ENCODE measurements at regions not wholly inside any gene's neighbourhood (a gene's known extent, or its start where the extent isn't known, plus 50 kb on each side); places are given as distances from the start of the nearest gene placed in this dataset.

DNA sequence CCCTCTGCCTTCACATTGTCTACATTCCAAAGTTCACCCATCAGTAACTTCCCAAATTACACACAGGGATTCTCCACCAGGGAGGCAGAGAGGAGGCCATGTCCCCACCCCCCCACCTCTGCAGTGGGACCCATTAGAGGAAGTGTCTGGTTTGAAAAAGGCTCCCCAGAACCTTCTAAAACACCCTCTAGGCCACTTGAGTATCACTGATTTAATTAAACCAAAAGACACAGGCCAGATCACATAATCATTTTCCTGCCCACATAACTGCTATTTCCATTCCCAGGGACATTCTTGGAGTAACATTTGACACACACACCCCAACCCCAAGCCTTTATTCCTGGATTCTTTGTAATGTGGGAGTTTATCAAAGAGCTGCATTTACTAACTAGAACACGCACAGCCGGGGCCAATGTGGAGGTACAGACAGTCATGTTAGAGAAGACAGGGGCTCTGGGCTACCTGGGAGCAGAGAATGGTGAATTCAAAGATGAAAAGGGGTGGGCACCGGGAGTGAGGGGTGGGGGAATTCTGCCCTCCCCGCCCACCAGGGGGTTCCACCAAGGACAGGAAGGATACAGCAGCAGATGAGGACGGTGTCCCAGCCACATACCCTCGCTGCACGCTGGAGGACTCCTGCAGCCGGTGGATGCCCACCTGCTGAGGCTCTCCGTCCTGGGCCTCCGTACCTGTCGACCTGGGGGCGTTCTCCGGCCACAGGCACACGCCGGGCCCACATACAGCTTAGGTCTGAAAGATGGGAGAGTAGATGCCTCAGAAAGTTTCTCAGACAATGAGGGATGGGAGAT lies 201.4 kb upstream of the CTNNB1 start:
- DNase-seq = no peak

DNA sequence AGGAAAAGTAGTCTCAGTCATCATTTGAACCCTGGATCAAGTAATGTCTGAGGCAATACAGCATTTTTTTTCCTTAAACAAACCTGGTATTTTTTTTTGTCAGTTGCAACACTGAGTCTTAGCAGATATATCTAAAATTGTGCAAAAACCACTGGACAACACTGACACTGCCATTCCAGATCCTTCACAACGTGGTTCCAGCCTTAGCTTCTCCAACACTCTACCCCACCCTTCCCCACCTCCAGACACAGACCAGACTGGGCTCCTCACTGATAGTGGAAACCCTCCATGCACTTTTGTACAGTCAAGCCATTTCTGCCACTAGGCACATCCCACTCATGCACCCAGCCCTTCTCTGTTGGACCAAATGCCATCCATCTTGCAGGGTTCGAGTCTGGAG lies 199.6 kb upstream of the CTNNB1 start:
- no peak for DNase-seq

DNA sequence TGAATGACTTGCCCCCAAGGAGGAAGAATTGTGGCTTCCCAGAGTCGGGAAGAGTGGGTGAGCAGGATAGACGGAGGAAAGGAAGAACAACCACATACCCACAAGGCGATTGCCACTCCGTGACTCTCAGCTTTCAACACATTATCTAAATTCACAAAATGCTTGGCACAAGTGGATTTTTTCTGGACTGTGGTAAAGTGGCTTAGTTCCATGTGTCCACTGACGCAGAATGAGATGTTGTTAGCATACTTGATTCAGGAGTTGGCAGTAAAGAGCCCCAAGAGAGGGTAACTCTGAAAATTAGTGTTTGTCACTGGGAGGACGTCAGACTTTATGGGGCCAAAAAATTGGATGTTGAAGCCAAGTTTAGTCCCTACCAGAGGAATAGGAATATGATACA lies 198.8 kb upstream of the CTNNB1 start:
- no peak for DNase-seq

DNA sequence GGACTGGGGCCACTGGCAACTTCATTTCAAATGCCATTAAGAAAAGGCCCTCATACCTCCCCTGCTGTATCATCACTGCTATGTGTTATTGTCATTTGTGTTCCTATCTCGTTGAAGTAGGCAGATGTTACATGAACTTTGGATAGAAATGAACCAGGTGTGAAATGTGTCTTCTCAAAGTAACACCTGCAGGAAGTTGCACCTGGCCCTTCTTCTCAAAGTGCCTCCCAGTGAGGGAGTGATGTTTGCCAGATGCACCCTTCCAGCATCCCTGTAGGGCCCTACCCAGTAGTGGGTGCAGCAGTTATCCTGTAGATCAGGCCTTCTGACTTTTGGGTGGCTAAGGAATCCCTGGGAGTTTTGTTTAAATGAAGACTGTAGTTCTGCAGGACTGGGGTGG lies 197.7 kb upstream of the CTNNB1 start:
- DNase-seq = no peak

DNA sequence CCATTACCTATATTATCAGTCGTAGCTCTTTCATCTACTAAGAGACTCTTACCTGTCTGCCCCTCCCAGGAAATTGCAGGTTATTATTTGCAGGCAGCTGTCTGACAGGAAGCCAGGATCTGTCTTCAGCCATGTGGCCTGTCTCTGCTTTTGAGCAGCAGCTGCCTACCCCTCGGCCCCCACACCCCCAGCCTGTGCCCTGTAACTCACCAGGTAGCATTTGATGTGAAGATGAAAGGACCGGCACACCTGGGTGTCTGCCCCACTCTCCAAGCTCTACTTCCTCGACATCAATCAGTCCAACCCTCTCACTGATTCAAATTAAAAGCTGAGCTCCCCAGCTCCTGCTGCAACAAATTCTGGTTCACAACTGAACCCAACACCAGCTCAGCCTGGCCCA lies 197.2 kb upstream of the CTNNB1 start:
- DNase-seq = no peak

DNA sequence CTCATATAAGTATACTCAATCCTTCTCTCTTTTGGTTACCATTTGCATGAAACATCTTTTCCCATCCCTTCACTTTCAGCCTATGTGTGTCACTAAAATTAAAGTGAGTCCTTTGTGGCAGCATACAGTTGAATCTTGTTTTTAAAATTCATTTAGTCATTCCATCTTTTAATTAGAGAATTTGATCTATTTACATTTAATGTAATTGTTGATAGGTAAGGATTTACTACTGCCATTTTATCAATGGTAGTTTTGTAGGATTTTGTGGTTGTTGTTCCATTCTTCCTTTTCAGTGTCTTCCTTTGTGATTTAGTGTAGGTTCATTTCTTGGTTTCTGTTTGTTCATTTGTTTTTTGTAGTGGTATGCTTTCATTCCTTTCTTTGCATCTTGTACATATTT lies 191.9 kb upstream of the CTNNB1 start:
- no peak for DNase-seq

DNA sequence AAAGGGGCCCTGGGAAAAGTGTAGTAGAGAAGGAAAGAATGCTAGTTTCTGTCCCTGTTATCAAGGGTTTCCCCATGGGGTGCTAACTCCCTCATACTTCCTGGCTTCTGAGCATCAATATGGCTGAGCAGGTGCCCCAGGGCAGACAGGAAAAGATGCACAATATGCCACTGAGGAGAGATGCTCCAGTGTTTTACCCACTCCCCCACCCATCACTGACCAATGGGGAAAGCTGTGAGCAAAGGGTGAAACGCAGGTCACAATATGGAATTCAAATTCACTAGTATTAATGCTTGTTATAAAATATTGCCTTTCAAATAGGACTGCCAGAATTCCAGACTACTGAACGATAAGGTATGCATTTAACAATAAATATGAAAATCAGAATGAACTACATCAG lies 187.5 kb upstream of the CTNNB1 start:
- DNase-seq = no peak

DNA sequence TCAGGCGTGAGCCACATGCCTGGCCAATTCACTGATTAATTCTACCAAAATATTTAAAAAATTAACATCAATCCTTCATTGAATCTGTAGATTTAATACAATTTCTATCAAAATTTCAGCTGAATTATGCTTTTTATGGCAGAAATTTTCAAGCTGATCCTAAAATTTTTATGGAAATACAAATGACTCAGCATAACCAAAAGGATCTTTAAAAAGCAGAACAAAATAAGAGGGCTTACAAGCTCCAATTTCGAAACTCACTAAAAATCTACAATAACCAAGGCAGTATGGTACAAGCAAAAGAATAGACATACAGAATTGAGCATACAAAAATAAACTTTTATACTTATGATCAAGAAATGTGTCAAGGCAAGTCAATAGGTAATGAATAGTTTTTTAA lies 180.4 kb upstream of the CTNNB1 start:
- no peak for DNase-seq

DNA sequence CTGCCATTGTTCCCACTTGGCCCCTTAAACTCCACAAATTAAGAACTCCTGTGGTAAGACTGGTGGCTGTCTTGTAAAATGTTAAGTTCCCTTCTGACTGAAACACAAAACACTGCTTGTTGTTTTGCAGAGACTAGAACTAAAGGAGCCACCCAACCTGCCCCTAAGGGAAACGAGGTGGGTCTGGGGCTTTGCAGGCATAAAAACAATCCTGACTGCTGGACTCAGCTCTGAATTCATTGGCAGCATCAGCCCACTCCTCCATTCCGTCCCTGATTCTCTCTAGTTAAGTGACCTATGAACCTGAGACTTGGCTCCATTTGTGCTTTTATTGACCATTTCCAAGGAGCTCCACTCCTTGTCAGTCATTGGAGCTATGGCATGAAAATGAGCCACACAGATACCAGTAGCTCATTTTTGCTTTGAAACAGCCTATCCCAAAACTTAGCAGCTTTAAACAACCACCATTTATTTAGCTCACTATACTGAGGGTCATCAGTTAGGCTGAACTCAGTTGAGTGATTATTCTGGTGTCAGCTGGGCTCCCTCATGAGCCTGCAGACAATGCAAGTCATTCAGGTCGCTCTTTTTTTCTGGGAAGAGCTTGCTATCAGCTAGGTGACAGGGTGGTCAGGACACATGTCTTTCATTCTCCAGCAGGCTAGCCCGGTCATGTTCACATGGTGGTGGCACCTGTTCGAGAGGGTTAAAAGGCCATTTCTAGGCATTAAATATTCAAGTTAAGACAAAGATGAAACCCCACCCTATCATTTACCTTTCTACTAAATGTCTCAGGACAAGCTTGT lies 175.1 kb upstream of the CTNNB1 start:
- DNase-seq = no peak

DNA sequence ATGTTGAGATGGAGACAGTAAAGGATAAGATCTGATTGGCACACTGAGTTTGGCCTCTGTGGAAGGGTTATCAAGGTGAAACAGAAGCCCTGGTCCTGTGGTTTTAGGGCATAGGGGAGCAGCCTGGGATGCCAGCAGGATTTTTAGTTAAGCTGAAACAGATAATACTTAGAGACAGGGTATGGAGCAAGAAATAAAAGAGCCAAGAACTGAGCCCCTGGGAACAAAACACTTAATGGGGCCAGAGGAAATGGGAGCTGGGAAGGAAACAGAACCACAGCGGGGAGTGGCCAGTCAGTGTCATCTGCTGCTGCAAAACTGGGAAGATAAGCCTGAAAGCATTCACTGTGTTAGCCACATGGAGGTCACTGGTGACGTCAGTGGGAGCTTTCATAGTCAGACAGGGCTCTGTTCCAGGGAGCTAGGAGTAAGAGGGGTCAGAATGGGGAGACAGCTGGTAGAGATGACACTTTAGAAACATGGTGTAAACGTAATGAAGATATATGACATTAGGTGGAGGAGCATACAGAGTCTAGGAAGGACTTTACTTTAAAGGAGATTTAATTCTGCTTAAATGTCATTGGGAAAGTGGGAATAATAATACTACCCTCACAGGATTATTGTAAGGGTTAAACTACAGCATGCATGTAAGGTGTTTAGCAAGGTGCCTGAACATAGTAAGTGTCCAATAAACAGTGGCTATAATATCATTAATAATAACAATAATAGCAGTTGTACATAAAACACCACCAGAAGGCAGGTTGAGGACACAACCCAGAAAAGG lies 172.7 kb upstream of the CTNNB1 start:
- DNase-seq = no peak

DNA sequence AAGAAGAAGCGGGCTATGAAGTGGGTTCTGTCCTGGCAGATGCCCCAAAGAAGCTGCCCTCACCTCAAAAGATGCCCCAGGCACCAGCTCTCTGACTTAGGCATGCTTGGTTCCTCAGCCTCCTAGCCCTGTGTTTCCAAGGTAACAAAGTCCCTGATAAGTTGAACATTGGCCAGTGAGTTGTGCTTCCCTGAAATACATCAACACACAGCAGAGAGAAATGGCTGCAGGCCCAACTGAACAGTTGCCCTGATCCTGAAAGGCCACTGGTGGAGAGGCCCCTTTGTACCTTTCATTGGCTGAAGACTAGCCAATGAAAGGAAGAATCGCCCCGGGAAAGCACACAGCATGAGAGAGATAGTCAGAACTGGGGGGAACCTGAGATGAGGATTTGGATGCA lies 169.9 kb upstream of the CTNNB1 start:
- no peak for DNase-seq

DNA sequence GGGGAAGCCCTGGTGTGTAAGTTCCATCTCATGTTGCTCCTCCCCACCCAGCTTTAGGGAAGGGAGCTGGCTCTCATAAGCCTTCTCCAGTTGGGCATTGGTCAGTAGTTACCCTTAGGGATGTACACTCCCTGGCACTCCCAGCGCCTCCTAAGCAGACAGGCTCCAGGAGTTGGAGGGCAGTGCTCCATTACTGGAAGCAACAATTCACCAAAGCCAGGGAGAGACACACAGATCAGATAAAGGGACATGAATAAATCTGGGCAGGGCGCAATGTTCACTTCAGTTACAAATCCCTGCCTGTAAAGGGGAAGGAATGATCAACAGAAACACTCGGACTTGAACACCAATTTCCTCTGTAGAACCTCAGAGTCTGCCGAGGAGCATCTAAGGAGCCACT lies 169.1 kb upstream of the CTNNB1 start:
- no peak for DNase-seq

DNA sequence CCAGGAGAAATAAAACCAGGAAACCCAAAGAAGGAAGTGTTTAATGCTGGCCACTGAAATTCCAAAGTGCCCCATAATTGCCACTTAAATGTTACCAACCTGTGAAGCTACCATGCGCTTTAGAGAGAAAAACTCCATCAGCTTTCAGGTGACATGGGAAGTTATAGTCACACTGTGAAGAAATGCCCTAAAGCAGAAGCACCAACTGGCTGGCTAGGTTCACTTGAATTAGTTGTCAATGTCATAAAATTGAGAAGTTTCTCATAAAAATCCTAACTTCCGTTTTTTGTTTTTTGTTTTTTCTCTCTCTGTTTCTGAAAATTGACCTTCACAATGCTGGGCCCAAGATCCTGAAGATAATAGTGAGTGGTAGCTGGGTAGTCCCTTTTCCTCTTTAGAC lies 167.9 kb upstream of the CTNNB1 start:
- no peak for DNase-seq

DNA sequence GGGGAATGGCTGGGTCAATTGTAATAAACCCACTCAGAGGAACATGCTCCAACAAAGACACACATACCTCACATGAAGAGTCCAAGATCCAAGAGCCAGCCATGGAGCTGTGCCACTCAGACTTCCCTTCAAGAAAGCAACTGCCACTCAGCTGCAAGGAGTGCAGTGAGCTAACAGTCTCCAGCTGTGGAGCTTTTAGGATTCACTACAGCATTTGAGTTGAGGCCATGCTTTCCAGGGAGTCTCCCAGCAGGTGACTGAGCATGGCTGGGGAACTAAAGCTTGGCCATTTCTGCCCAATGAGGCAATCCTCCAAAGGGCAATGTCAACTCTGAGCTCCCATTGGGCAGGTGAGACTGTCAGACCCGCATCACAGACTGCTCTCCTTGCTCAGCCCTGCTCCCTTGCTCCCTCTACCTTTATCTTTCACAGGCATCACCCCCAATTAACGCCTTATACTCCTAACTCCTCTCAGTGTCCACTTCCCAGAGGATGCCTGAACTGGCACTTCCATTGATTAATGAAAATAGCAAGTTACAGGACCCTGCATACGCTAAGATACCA lies 165.3 kb upstream of the CTNNB1 start:
- no peak for DNase-seq

DNA sequence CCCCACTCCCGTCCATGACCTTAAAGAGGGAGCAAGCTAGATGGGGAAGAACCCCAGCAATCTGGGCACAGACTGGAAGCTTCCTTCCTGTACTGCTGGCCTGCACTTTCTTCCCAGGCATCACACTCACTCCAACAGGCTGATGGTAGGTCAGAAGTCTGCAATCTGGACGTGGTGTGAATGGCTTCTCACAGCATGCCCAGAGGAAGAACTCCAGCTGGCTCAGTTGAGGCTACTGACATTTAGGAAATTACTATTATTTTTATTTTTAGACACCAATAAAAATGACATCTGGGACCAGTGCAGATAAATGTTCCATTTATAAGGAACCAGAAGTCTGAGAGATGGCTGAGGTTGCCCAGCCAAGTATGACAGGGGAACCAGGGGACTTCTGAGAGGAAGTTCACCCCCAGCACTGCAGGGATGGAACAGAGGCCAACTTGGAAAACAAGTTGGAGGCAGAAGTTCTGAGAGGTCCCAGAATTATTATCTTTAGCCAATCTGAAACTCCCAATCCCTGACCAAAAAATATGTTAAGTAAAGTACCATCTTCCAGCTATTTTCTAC lies 163.8 kb upstream of the CTNNB1 start:
- no peak for DNase-seq

DNA sequence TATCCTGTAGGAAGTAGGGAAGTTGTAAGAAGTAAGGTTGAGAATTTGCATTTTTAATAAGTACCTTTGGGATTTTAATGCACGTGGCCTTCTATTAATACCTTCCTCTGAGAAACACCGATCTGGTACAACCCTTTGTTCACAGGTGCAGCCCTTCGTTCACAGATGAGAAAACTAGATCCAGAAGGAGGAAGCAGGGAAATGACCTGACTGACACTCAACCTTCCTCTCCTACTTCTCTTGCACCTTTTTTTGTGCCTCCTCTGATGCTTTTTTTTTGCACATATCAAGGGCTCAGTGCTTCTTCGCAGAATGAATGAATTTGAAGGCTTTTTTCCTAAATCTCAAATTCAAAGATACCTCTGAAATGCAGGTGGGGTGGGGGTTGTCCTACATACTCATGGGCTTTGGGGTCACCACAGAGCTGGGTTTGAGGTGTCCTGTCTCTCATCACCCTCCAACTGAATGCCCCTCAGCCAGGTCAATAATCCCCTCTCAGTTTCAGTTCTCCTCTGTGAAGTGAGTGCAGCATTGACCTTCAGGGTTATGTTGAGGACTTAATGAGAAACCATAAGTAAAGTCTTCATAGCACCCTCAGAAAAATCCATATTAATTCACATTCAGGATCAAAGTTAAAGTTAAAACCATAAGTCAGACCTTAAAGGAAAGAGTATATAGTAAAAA lies 161.5 kb upstream of the CTNNB1 start:
- DNase-seq = no peak

DNA sequence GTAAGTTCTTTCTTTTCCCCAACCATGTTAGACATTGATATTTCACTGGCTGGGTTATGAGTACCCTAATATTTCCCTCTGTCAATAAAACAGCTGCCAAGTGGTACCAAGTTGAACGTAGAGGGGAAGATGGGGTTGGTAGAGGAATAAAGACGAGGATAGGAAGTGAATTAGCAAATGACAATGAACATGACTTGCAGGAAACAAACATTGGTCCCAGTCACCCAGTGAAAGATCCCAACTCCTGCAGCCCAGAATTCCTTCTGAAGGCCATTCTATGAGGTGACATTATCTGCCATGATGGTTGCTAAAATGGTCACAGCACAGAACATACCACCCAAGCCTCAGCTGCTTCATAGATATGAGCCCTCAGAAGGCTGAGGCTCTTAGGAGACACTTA lies 159.0 kb upstream of the CTNNB1 start:
- DNase-seq = no peak

DNA sequence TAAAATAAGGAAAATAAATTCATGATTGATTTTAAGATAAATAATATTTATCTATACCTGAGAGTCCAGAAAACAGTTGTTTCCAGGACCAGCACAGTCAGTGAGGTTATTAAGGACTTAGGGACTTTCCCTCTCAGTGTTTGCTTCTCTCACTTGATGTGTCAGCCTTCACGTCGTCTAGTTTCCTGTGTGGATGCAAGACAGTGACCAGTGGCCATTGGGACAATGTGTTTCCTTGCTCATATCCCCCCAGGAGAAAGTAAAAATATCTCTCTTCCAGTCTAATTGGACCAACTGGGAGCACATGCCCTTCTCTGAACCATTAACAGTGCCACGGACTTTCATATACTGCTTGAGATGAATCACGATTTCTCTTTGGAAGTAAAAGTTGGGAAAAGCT lies 157.8 kb upstream of the CTNNB1 start:
- DNase-seq = no peak

DNA sequence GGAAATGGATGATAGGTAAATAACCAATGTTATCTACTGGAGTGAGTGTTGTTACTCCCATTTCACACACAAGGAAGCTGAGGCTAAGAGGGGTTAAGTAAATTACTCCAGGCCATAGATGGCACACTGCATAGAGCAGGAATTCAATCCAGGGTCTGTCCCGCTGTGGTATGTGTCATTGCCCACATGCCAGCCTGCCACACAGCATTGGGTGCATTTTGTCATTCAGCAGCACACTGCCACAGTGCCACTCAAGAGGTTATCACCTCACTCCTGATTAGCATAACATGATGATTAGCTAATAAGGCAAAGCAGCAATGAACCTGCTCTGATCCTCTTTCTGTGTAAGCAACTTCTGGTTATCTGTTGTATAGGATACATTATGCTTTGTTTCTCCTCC lies 157.4 kb upstream of the CTNNB1 start:
- no peak for DNase-seq

DNA sequence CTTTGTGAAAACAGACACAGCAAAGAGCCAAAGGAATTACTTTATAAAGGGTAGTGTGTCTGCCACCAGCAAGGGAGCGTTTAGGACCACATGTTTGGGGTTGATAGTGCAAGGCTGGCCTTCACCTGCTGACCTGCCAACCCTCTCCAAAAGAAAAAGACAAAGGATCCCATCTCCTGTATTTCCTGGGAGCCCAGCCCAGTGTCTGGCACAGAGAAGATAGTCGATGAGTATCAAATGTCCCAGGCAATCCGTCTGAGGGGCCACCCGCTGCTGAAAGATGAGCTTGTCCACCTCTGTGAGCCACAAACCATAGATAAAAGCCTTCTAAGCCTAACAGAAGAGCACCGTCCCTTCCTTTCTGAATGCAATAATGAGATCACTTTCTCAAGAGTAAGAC lies 154.8 kb upstream of the CTNNB1 start:
- no peak for DNase-seq

DNA sequence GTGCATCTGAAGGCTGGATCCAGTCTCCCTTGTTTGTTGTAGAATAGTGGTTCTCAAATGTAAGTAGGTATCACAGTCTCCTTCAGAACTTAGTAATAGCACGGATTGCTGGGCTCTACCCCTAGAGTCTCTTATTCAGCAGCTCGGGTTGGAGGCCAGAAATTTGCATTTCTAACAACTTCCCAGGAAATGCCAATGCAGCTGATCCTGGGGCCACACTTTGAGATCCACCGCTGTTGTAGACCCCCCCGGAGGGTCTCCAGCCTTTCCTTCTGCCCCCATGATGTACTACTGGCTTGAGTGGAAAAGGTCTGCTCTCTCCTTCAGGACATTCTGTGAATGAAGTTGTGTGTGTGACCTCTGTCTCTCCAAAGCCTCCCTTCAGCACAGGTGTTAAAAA lies 153.8 kb upstream of the CTNNB1 start:
- DNase-seq = no peak

DNA sequence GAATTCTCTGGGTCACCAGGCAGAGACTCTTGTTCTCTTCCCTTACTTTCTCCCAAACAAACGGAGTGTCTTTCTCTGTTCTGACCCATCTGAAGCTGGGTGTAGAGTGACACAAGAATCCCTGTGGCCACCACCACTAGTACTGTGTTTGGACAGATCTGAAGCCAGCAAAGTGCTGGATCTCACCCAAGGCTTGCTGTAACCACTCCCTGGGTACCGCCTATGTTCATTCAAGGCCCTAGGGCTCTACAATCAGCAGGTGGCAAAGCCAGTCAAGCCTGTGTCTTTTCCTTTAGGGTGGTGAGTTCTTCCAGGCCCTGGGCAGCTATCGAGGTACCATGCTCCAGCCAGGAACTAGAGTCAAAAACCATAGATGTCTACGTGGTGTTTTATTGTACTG lies 149.2 kb upstream of the CTNNB1 start:
- no peak for DNase-seq

Data from stimulated activated CD4-positive, alpha-beta T cell treated with anti-CD3 and anti-CD28 coated beads, Interleukin-15, amount 100 ng/mL, for 24 hours (primary cell).